NCI-H2196 (cell line): ENCODE measurements at regions not wholly inside any gene's neighbourhood (a gene's known extent, or its start where the extent isn't known, plus 50 kb on each side); places are given as distances from the start of the nearest gene placed in this dataset.
"Not testable (repeated sequence)": the region's sequence is repeated elsewhere in the genome, so short reads cannot be mapped to it uniquely, and the experiment has no call there.

ENCODE experiments used
- DNase-seq: peaks from one replicate; lab custom pipeline; 2025; ENCODE audit not compliant: unreplicated experiment; lab: John Stamatoyannopoulos, UW

- no peak for DNase-seq
Observed at GRCh38 chr1:217138799-217139466, 415.7 kb upstream of the ESRRG start.

- no peak for DNase-seq
Observed at GRCh38 chr1:217138173-217138765, 415.0 kb upstream of the ESRRG start.

- DNase-seq = no peak
Observed at GRCh38 chr1:217137210-217137881, 414.1 kb upstream of the ESRRG start.

GRCh38 chr1:217136895-217137205, 413.6 kb upstream of the ESRRG start:
- no peak for DNase-seq

GRCh38 chr1:217135987-217136894, 413.0 kb upstream of the ESRRG start:
- peak; percentile 12 for DNase-seq

- peak; percentile 26 for DNase-seq
Observed at GRCh38 chr1:217135569-217135915, 412.3 kb upstream of the ESRRG start.

GRCh38 chr1:217134857-217135568, 411.8 kb upstream of the ESRRG start:
- peak; percentile 55 for DNase-seq

GRCh38 chr1:217133958-217134856, 411.0 kb upstream of the ESRRG start:
- DNase-seq = no peak

GRCh38 chr1:217133092-217133491, 409.9 kb upstream of the ESRRG start:
- DNase-seq = no peak

- DNase-seq = not testable (repeated sequence)
Observed at GRCh38 chr1:217123340-217123739, 400.1 kb upstream of the ESRRG start.

- no peak for DNase-seq
Observed at GRCh38 chr1:217117973-217118465, 394.8 kb upstream of the ESRRG start.

GRCh38 chr1:217115404-217116380, 392.5 kb upstream of the ESRRG start:
- DNase-seq = no peak

GRCh38 chr1:217109928-217110327, 386.7 kb upstream of the ESRRG start:
- no peak for DNase-seq

GRCh38 chr1:217106231-217106901, 383.1 kb upstream of the ESRRG start:
- no peak for DNase-seq

- DNase-seq = no peak
Observed at GRCh38 chr1:217105437-217105836, 382.2 kb upstream of the ESRRG start.

- no peak for DNase-seq
Observed at GRCh38 chr1:217097819-217098218, 374.6 kb upstream of the ESRRG start.

- DNase-seq = no peak
Observed at GRCh38 chr1:217096200-217096599, 373.0 kb upstream of the ESRRG start.

- no peak for DNase-seq
Observed at GRCh38 chr1:217095050-217095622, 371.9 kb upstream of the ESRRG start.
